IMR-90 (cell line): ENCODE measurements at regions not wholly inside any gene's neighbourhood (a gene's known extent, or its start where the extent isn't known, plus 50 kb on each side); places are given as distances from the start of the nearest gene placed in this dataset.

Source experiments
- ATAC-seq: fragments of 200-7000 bp; cut with Tn5 transposase; 2 replicates; pipeline ENCODE4 v1.9.1; 2020; ENCODE audit warnings: low read depth, mild to moderate bottlenecking, moderate library complexity
- BruUV-seq: library from RNA; stranded (reverse); fragments of 400-500 nt; replicated peaks from 2 replicates; lab custom pipeline; 2021; lab: Mats Ljungman, UMichigan
- CTCF ChIA-PET: fragments of 300-600 bp; formaldehyde crosslinking; extraction: SDS; loops from one replicate; lab custom pipeline; 2021; ENCODE audit warnings: antibody characterized with exemption; lab: Yijun Ruan, JAX
- POLR2A ChIA-PET: fragments of 300-600 bp; sonication (Branson Sonifier 250); formaldehyde crosslinking; loops from one replicate; lab custom pipeline; 2022; ENCODE audit warnings: antibody characterized with exemption; ENCODE audit not compliant: unreplicated experiment; lab: Charles Lee
- DNase-seq: peaks from one replicate; pipeline ENCODE4 v3.0.0; 2013
- H2AFZ ChIP-seq: replicated peaks from 2 replicates; pipeline ENCODE3; 2013; ENCODE audit warnings: low read length, mild to moderate bottlenecking; ENCODE audit not compliant: poor library complexity
- H2AK5ac ChIP-seq: 2 replicates; pipeline ENCODE4 v1.6.1; 2013; ENCODE audit warnings: low read depth, low read length, inconsistent platforms
- H2AK9ac ChIP-seq: replicated peaks from 2 replicates; pipeline ENCODE3; 2013; ENCODE audit warnings: mild to moderate bottlenecking, low read depth, low read length, moderate library complexity; ENCODE audit not compliant: poor library complexity
- H2BK120ac ChIP-seq: 2 replicates; pipeline ENCODE4 v1.6.1; 2013; ENCODE audit warnings: low read depth, low read length, inconsistent platforms
- H2BK15ac ChIP-seq: 3 replicates; pipeline ENCODE4 v1.6.1; 2013; ENCODE audit warnings: low read depth, low read length, inconsistent platforms
- H2BK20ac ChIP-seq: 2 replicates; pipeline ENCODE4 v1.6.1; 2013; ENCODE audit warnings: low read depth, mild to moderate bottlenecking, inconsistent platforms, low read length, moderate library complexity
- H2BK5ac ChIP-seq: 2 replicates; pipeline ENCODE4 v1.6.1; 2013; ENCODE audit warnings: mild to moderate bottlenecking, low read depth, low read length, inconsistent platforms; ENCODE audit not compliant: poor library complexity, severe bottlenecking
- H3K14ac ChIP-seq: replicated peaks from 2 replicates; pipeline ENCODE4 v1.6.1; 2013; ENCODE audit warnings: low read depth, low read length, inconsistent platforms
- H3K18ac ChIP-seq: 2 replicates; pipeline ENCODE4 v1.6.1; 2013; ENCODE audit warnings: low read depth, low read length, control low read depth
- H3K23ac ChIP-seq: 2 replicates; pipeline ENCODE4 v1.6.1; 2013; ENCODE audit warnings: low read depth, low read length, inconsistent platforms
- H3K27ac ChIP-seq: 2 replicates; pipeline ENCODE4 v1.5.1; 2013; ENCODE audit warnings: mild to moderate bottlenecking, control low read depth, low read length; ENCODE audit not compliant: insufficient read depth
- H3K27me3 ChIP-seq: 2 replicates; pipeline ENCODE4 v1.6.1; 2013; ENCODE audit warnings: low read length; ENCODE audit not compliant: control insufficient read depth, insufficient read depth
- H3K36me3 ChIP-seq: 2 replicates; pipeline ENCODE4 v1.6.1; 2013; ENCODE audit warnings: low read length, mixed read lengths; ENCODE audit not compliant: control insufficient read depth, insufficient read depth
- H3K4ac ChIP-seq: 2 replicates; pipeline ENCODE4 v1.6.1; 2013; ENCODE audit warnings: low read depth, low read length, inconsistent platforms
- H3K4me1 ChIP-seq: 2 replicates; pipeline ENCODE4 v1.6.1; 2013; ENCODE audit warnings: low read length, mixed read lengths; ENCODE audit not compliant: control insufficient read depth, insufficient read depth
- H3K4me2 ChIP-seq: 2 replicates; pipeline ENCODE4 v1.6.1; 2013; ENCODE audit warnings: low read depth, mild to moderate bottlenecking, control low read depth, low read length, moderate library complexity
- H3K4me3 ChIP-seq: 2 replicates; pipeline ENCODE4 v1.5.1; 2013; ENCODE audit warnings: low read depth, mild to moderate bottlenecking, control low read depth, low read length, moderate library complexity; ENCODE audit not compliant: insufficient read depth
- H3K56ac ChIP-seq: 2 replicates; pipeline ENCODE4 v1.6.1; 2013; ENCODE audit warnings: low read length, inconsistent platforms; ENCODE audit not compliant: insufficient read depth; ENCODE audit errors: extremely low read depth
- H3K79me1 ChIP-seq, 2 experiments: 2 replicates each; pipeline ENCODE4 v1.6.1; 2013; ENCODE audit warnings: low read length in 2 of 2, inconsistent platforms in 1 of 2, low read depth in 1 of 2
- H3K9ac ChIP-seq: 2 replicates; pipeline ENCODE4 v1.6.1; 2013; ENCODE audit warnings: low read depth, low read length, control low read depth
- H3K9me1 ChIP-seq: 2 replicates; pipeline ENCODE4 v1.6.1; 2013; ENCODE audit warnings: low read length, inconsistent platforms; ENCODE audit not compliant: insufficient read depth
- H3K9me3 ChIP-seq: 2 replicates; pipeline ENCODE4 v1.6.1; 2013; ENCODE audit warnings: low read length; ENCODE audit not compliant: control insufficient read depth, insufficient read depth
- H4K20me1 ChIP-seq: 2 replicates; pipeline ENCODE4 v1.6.1; 2013; ENCODE audit warnings: low read length, inconsistent platforms; ENCODE audit not compliant: insufficient read depth
- H4K5ac ChIP-seq: 2 replicates; pipeline ENCODE4 v1.6.1; 2013; ENCODE audit warnings: mild to moderate bottlenecking, low read depth, low read length, control low read depth
- H4K8ac ChIP-seq, 2 experiments: 2 replicates each; pipeline ENCODE4 v1.6.1; 2013; ENCODE audit warnings: low read depth in 2 of 2, low read length in 2 of 2, control low read depth in 1 of 2, inconsistent platforms in 1 of 2
- H4K91ac ChIP-seq: 2 replicates; pipeline ENCODE4 v1.6.1; 2013; ENCODE audit warnings: low read depth, low read length, inconsistent platforms; ENCODE audit not compliant: insufficient read depth
- MAZ ChIP-seq: IDR thresholded peaks from 2 replicates; pipeline ENCODE4 v1.6.1; 2012; ENCODE audit warnings: low read depth, mild to moderate bottlenecking, low read length, improper control_type of control experiment, moderate library complexity, borderline replicate concordance
- POLR2A ChIP-seq: IDR thresholded peaks from 2 replicates; pipeline ENCODE4 v1.6.1; 2012; ENCODE audit warnings: mild to moderate bottlenecking, low read depth, low read length
- RCOR1 ChIP-seq: IDR thresholded peaks from 2 replicates; pipeline ENCODE4 v1.6.1; 2012; ENCODE audit warnings: mild to moderate bottlenecking, low read length, improper control_type of control experiment; ENCODE audit not compliant: insufficient replicate concordance
- WGBS, 2 experiments: methylation state at CpG; one replicate each; pipeline versions ENCODE4 v1.1.5 to v1.1.7; 2013; ENCODE audit warnings: missing lambda C conversion rate in 2 of 2; ENCODE audit not compliant: insufficient read length in 1 of 2; ENCODE audit errors: extremely low coverage in 2 of 2; 5-methylcytosine and 5-hydroxymethylcytosine counted together
- dilution Hi-C: fragments of 300-500 bp; cut with HindIII; formaldehyde crosslinking; loops from one replicate; pipeline ENCODE4 v1.14.3; 2018; ENCODE audit warnings: low sequenced_read_pairs; ENCODE audit not compliant: unreplicated experiment
- in situ Hi-C: fragments of 300-500 bp; cut with MboI; formaldehyde crosslinking; loops from 3 replicates; pipeline ENCODE4 v1.14.3; 2019; ENCODE audit warnings: low sequenced_read_pairs, inconsistent platforms, mixed read lengths
- intact Hi-C: fragments of 100-400 bp; cut with micrococcal nuclease; formaldehyde crosslinking; loops from 2 replicates; pipeline ENCODE4 v1.10.0; 2022

DNA sequence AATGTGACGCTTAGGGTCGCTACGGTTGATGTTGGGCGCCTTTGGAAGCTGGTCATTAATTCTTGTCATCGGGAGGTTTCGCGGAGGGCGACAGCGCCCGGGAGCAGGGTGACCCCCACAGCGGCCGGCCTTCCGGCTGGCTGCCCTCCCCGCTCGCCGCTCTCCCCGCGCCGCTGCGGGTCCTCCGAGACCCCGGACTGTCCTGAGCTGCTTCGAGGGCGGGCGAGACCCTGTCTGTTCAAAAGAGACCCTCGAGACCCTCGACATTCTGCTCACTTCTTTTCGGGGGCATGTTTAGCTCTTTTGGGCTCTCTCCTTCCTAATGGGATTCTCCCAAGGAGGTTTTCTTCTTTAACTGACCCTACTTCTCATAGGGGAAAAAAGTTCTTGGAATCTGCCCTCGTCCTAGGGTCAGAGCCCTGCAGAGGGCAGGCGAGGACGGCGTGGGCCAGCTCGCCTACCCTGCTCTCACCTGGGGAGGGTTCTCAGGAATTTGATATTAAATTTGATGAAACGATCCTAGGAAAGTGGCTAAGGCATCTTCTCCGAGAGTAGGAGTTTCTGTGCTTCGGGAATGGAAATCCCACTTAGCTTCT is 257.0 kb downstream of the OTUD1 start:
- dilution Hi-C loops, result no loop called here
- H2BK120ac ChIP-seq, result no peak overlapping the region
- H3K4me1 ChIP-seq, result no peaks in the 10 kb centered on the region
- H2BK5ac ChIP-seq, result no peak overlapping the region
- no peak overlapping the region for H3K4ac ChIP-seq
- H3K18ac ChIP-seq, result no peak overlapping the region
- no peak for DNase-seq
- BruUV-seq, result no TSS peak
- H2AK5ac ChIP-seq, result no peak overlapping the region
- H3K9me3 ChIP-seq, result no peaks in the 10 kb centered on the region
- H4K20me1 ChIP-seq, result no peaks in the 10 kb centered on the region
- 2% methylated on average over 22 of the region's 36 CpGs; no CpG with 5 or more reads in 1 of the 2 experiments for WGBS, 2 experiments
- in situ Hi-C loops, result no loop called here
- no peak overlapping the region for H2BK20ac ChIP-seq
- H3K4me2 ChIP-seq, result no peak overlapping the region
- H3K36me3 ChIP-seq, result no peaks in the 10 kb centered on the region
- H3K27me3 ChIP-seq, result no peaks in the 10 kb centered on the region; the same call in 1 of the 2 replicates
- no peak for TF ChIP-seq RCOR1
- TF ChIP-seq POLR2A, result no peak
- no peak for TF ChIP-seq MAZ
- ChIA-PET POLR2A (no interaction called here), CTCF (no interaction called here)
- no peak overlapping the region for H3K56ac ChIP-seq
- intact Hi-C loops, result no loop called here
- H2AFZ ChIP-seq, result no peak overlapping the region
- H3K27ac ChIP-seq, result no peak overlapping the region
- no peak overlapping the region for H2BK15ac ChIP-seq
- H3K9me1 ChIP-seq, result no peaks in the 10 kb centered on the region
- no peaks in the 10 kb centered on the region for H3K79me1 ChIP-seq
- no peak overlapping the region for H3K23ac ChIP-seq
- no peak for ATAC-seq
- H4K91ac ChIP-seq, result no peak overlapping the region
- H3K9ac ChIP-seq, result no peak overlapping the region
- H3K4me3 ChIP-seq, result no peak overlapping the region
- no peak overlapping the region for H4K8ac ChIP-seq
- no peak overlapping the region for H2AK9ac ChIP-seq
- H4K5ac ChIP-seq, result no peak overlapping the region
- H3K14ac ChIP-seq, result no peak overlapping the region
